ENCODE measurements at regions not wholly inside any gene's neighbourhood (a gene's known extent, or its start where the extent isn't known, plus 50 kb on each side); places are given as distances from the start of the nearest gene placed in this dataset.

- TF ChIP-seq GATA3 (IDR thresholded peaks at IDR 0.05; ENCODE audit: borderline replicate concordance) = no peak
Measured at GRCh38 chr20:23233341-23233740, 117.2 kb upstream of the NXT1 start (continued).

- FAIRE-seq = no peak
- POLR2A ChIA-PET = no interaction called here
- Histone ChIP-seq H3K4me1 (peaks cover 2% of the 10 kb centered on the region; the same call in 1 of the 3 replicates), H3K4me2 (no peak overlapping the region), H3K4me3 (no peak overlapping the region), H3K9me3 (peaks cover 29% of the 10 kb centered on the region; the same call in 2 of the 3 replicates), H3K27ac (no peak overlapping the region)
- ATAC-seq = no peak
- no peak for DNase-seq (ENCODE audit: low read depth in 1 of 2, low spot score in 1 of 2)
- no peak for TF ChIP-seq NPAS2 (CRISPR knock-in tag; IDR thresholded peaks at IDR 0.05; ENCODE audit: borderline replicate concordance)
- no peak for TF ChIP-seq MYC (IDR thresholded peaks at IDR 0.05; ENCODE audit: borderline replicate concordance, low read length)
- no peak for TF ChIP-seq NR3C1 (IDR thresholded peaks at IDR 0.05)
- no peak for TF ChIP-seq KDM5A (IDR thresholded peaks at IDR 0.05)
- TF ChIP-seq FOSL2 (IDR thresholded peaks at IDR 0.05) = no peak
- TF ChIP-seq FOSL2 (CRISPR knock-in tag; IDR thresholded peaks at IDR 0.05) = no peak
- no peak for TF ChIP-seq BHLHE40 (IDR thresholded peaks at IDR 0.05; ENCODE audit: low read depth, low read length)
- no peak for TF ChIP-seq SMC3 (IDR thresholded peaks at IDR 0.05)
- no peak for TF ChIP-seq HOXB5 (CRISPR knock-in tag; IDR thresholded peaks at IDR 0.05)
- no peak for TF ChIP-seq TP53 (CRISPR knock-in tag; IDR thresholded peaks at IDR 0.05)
- no peak for TF ChIP-seq HDAC2 (IDR thresholded peaks at IDR 0.05)
- TF ChIP-seq ZFP36 (IDR thresholded peaks at IDR 0.05; ENCODE audit: borderline replicate concordance, partially characterized antibody) = no peak
- TF ChIP-seq HMGXB4 (CRISPR knock-in tag; IDR thresholded peaks at IDR 0.05; ENCODE audit: borderline replicate concordance) = no peak
- no peak for TF ChIP-seq FOSB (CRISPR knock-in tag; IDR thresholded peaks at IDR 0.05)
- TF ChIP-seq MAX (IDR thresholded peaks at IDR 0.05) = no peak
- no peak for TF ChIP-seq HES2 (IDR thresholded peaks at IDR 0.05)
- 55% methylated on average over 11 of the region's 11 CpGs for WGBS (ENCODE audit: missing lambda C conversion rate)
- CTCF ChIA-PET = interaction anchor here (0.5 to 1.5 kb wide), 4 partner anchors 10 to 13 kb away, joined by 3 to 7 read pairs (median 4); no protein-coding TSS in a partner anchor
Measured at GRCh38 chr20:23232679-23233308, 117.8 kb upstream of the NXT1 start.

GRCh38 chr20:23232219-23232581 lies 118.4 kb upstream of the NXT1 start:
- FAIRE-seq (no peak), DNase-seq (ENCODE audit: low read depth in 1 of 2, low spot score in 1 of 2) (no peak), ATAC-seq (no peak)
- ChIA-PET POLR2A (no interaction called here), CTCF (interaction anchor here (0.5 to 1.5 kb wide), 6 partner anchors 9 to 540 kb away, joined by 3 to 7 read pairs (median 4); no protein-coding TSS in a partner anchor)
- H3K4me2 ChIP-seq = no peak overlapping the region
- H3K9me3 ChIP-seq = peaks cover 27% of the 10 kb centered on the region; the same call in 2 of the 3 replicates
- peaks cover 2% of the 10 kb centered on the region; the same call in 1 of the 3 replicates for H3K4me1 ChIP-seq
- H3K27ac ChIP-seq = no peak overlapping the region
- WGBS (ENCODE audit: missing lambda C conversion rate) = 59% methylated on average over 4 of the region's 4 CpGs
- no peak overlapping the region for H3K4me3 ChIP-seq
- TF ChIP-seq POLR2AphosphoS2 (conservative IDR thresholded peaks at IDR 0.05; ENCODE audit: low read length) = no peak
- no peak for TF ChIP-seq MYC (IDR thresholded peaks at IDR 0.05; ENCODE audit: borderline replicate concordance, low read length)
- no peak for TF ChIP-seq RNF2 (IDR thresholded peaks at IDR 0.05; ENCODE audit: borderline replicate concordance, low read depth)
- no peak for TF ChIP-seq REST (IDR thresholded peaks at IDR 0.05)
- no peak for TF ChIP-seq RCOR1 (IDR thresholded peaks at IDR 0.05; ENCODE audit: low read depth, low read length)
- no peak for TF ChIP-seq E2F6 (IDR thresholded peaks at IDR 0.05; ENCODE audit: borderline replicate concordance, low read depth)
- TF ChIP-seq FOXS1 (CRISPR knock-in tag; IDR thresholded peaks at IDR 0.05) = no peak
- no peak for TF ChIP-seq ZFP36 (IDR thresholded peaks at IDR 0.05; ENCODE audit: borderline replicate concordance, partially characterized antibody)
- TF ChIP-seq EP300 (IDR thresholded peaks at IDR 0.05) = no peak
- no peak for TF ChIP-seq CTCF (IDR thresholded peaks at IDR 0.05)
- no peak for TF ChIP-seq ZSCAN20 (CRISPR knock-in tag; IDR thresholded peaks at IDR 0.05)
- no peak for TF ChIP-seq ELK1 (IDR thresholded peaks at IDR 0.05; ENCODE audit: low read depth, low read length)
